Cardiac septum (tissue), 1 donor: ENCODE measurements at regions not wholly inside any gene's neighbourhood (a gene's known extent, or its start where the extent isn't known, plus 50 kb on each side); places are given as distances from the start of the nearest gene placed in this dataset.

Experiments
- DNase-seq: peaks from one replicate; pipeline ENCODE4 v3.0.0-alpha.2; 2020; ENCODE audit warnings: low spot score
- intact Hi-C: fragments of 100-400 bp; cut with DNase I; formaldehyde crosslinking; loops from one replicate; pipeline ENCODE4 v1.14.0; 2022
- donor health status: DM: no; HTN: no; CAD: no.

- no peak for DNase-seq
- intact Hi-C loops, result loop anchor here (10.0 kb wide), 1 partner anchor 840 kb away; no protein-coding TSS in a partner anchor
Observed at GRCh38 chr12:91804533-91804932, 341.1 kb downstream of the BTG1 start.

GRCh38 chr12:91801048-91801447 lies 344.6 kb downstream of the BTG1 start:
- no peak for DNase-seq
- intact Hi-C loops, result loop anchor here (10.0 kb wide), 1 partner anchor 844 kb away; no protein-coding TSS in a partner anchor

GRCh38 chr12:91793676-91794075 lies 352.0 kb downstream of the BTG1 start:
- intact Hi-C loops, result no loop called here

GRCh38 chr12:91792597-91792996 lies 353.0 kb downstream of the BTG1 start:
- no peak for DNase-seq
- intact Hi-C loops, result no loop called here

More at GRCh38 chr12:91793676-91794075, 352.0 kb downstream of the BTG1 start:
- DNase-seq, result no peak

GRCh38 chr12:91786499-91787272 lies 359.0 kb downstream of the BTG1 start:
- intact Hi-C loops, result no loop called here
- no peak for DNase-seq

- intact Hi-C loops, result no loop called here
Observed at GRCh38 chr12:91785655-91786498, 359.8 kb downstream of the BTG1 start.

GRCh38 chr12:91781114-91781513 lies 364.5 kb downstream of the BTG1 start:
- intact Hi-C loops, result no loop called here
- DNase-seq, result no peak

More at GRCh38 chr12:91785655-91786498, 359.8 kb downstream of the BTG1 start:
- DNase-seq, result no peak

GRCh38 chr12:91778938-91779400 lies 366.7 kb downstream of the BTG1 start:
- no peak for DNase-seq
- intact Hi-C loops, result no loop called here

GRCh38 chr12:91778091-91778832 lies 367.4 kb downstream of the BTG1 start:
- no peak for DNase-seq
- intact Hi-C loops, result no loop called here

- no peak for DNase-seq
- intact Hi-C loops, result no loop called here
Observed at GRCh38 chr12:91777268-91777992, 368.2 kb downstream of the BTG1 start.

GRCh38 chr12:91774434-91774921 lies 371.2 kb downstream of the BTG1 start:
- no peak for DNase-seq
- intact Hi-C loops, result no loop called here

GRCh38 chr12:91773749-91774429 lies 371.8 kb downstream of the BTG1 start:
- intact Hi-C loops, result no loop called here
- DNase-seq, result no peak

GRCh38 chr12:91772411-91772810 lies 373.2 kb downstream of the BTG1 start:
- intact Hi-C loops, result no loop called here
- DNase-seq, result no peak

- intact Hi-C loops, result no loop called here
- no peak for DNase-seq
Observed at GRCh38 chr12:91769736-91770135, 375.9 kb downstream of the BTG1 start.

GRCh38 chr12:91767237-91767636 lies 378.4 kb downstream of the BTG1 start:
- DNase-seq, result no peak
- intact Hi-C loops, result no loop called here

GRCh38 chr12:91766454-91766853 lies 379.2 kb downstream of the BTG1 start:
- intact Hi-C loops, result no loop called here
- no peak for DNase-seq

- intact Hi-C loops, result no loop called here
- DNase-seq, result no peak
Observed at GRCh38 chr12:91763654-91764370, 381.8 kb downstream of the BTG1 start.

- intact Hi-C loops, result no loop called here
- DNase-seq, result no peak
Observed at GRCh38 chr12:91753649-91754048, 392.0 kb downstream of the BTG1 start.
